UCSD-AML1 (cell line): ENCODE measurements at regions not wholly inside any gene's neighbourhood (a gene's known extent, or its start where the extent isn't known, plus 50 kb on each side); places are given as distances from the start of the nearest gene placed in this dataset.
"Not testable (repeated sequence)": the region's sequence is repeated elsewhere in the genome, so short reads cannot be mapped to it uniquely, and the experiment has no call there.

Experiments
- DNase-seq: peaks from one replicate; lab custom pipeline; 2025; ENCODE audit not compliant: unreplicated experiment; lab: John Stamatoyannopoulos, UW

GRCh38 chr6:56904068-56904467 lies 50.8 kb upstream of the BEND6 start:
- no peak for DNase-seq

GRCh38 chr6:56902641-56903464 lies 52.1 kb upstream of the BEND6 start:
- no peak for DNase-seq

DNA sequence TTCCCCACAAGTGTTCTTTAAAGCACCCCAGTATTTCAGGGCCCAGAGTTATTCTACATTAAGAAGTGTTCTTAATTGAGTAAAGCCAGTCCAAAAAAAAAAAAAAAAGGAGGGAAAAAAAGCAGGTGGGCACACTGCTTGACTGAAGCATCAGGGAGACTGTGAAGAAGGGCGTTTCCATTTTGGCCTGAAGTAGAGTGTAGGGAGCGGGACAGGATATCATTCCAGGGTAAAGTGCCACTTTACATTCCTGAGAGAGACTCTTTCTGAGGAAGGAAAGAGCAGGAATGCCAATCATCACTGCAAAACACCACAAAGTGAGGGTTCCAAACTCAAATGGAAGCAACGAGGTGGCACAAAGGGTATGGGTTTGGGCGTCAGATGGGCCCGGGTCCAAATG lies 54.1 kb upstream of the BEND6 start:
- DNase-seq = no peak

DNA sequence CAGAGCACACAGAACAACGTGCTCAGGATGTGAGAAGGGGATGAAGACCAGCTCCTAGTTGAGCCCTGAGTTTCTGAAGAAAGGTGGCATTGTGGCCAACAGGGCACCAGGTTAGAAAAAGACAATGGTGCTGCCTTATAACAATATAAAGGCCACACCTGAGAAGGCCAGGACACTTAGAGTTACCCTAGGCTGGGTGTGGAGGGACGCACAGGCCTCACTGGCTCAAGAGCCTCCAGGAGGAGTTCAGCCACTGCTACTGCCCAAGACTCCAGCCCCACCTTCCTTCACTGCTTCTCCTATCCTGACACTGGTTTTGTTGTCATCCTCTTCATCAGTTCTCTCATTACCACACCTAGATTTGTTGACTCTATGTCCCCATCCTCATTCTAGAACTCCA lies 55.2 kb upstream of the BEND6 start:
- DNase-seq = no peak

- DNase-seq = no peak
Measured at GRCh38 chr6:56899311-56899710, 55.6 kb upstream of the BEND6 start.

DNA sequence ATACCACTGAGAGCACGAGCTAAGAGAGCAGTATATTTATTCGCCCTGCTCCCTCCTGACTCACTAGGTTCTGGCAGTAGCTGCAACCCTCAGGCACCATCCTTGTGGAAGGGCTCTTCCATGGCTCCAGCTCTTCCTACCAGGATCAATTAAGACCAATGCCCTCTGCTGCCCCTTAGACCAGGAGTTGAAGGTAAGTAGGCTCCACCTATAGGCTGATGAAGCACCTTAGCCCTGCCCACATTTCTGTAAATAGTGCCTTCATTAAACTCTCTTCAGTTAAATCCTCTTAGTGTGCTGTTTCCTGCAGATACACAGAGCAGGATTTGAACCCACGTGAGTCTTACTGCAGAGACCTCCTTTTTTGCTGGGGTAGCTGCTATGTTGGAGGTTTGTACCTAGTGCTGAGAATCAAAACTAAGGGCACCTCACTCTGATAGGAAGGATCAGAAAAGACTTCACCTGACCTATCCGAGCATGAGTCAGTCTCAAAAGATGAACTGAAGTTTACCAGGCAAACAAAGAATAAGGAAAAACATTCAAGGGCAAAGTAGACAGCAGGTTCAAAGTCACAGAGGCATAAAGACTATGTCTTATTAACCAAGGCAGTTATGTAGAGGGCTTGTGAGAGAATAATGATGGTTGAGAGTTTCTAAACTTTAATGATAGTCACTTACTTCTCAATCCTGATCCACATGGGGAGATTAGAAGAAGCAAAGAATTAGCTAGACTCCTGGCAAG lies 56.9 kb upstream of the BEND6 start:
- no peak for DNase-seq

DNA sequence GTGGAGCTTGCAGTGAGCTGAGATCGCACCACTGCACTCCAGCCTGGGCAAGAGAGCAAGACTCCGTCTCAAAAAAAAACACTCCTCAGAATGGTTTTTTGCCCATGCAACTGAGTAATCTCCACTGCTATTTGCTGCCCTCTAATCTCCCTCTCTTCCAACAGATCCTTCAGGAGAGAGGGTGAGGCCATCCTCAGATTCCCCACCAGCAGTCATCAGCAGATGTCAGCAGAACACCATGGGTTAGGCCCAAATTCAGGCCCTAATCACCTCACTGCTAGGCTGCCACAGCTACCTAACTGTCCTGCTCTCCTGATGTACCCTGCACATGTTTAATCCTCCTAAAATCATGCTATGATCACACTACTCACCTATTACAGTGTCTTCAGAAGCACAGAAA lies 63.2 kb upstream of the BEND6 start:
- no peak for DNase-seq

DNA sequence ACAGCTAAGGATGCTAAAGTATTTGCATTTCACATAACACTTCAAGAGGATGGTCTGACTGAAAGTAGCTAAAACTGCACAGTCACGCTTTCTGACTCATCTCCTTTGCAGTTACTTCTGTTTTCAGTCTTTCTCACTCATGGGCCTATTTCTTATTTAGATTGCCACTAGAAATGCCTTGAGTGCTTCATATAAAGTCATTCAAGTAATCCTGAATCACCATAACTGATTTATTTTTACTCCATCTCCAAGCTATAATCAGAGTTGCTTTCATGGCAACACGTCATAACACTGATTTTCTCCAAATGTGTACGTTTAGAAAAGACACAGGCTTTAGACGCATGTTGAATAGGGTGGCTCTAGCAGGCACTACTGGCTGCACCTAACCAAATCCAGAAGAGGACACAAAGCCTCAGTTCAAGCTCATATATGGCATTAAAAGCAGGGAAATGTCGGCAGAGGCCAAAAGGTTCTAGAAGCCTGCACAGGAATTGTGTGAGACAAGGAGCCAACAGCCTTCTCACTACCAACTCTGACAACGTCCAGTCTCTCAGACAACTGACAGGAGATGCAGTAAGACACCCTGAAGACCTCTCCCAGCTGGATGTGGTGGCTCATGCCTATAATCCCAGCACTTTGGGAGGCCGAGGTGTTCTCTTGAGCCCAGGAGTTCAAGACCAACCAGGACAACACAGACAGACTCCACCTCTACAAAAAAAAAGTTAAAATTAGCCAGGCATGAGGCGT lies 64.1 kb upstream of the BEND6 start:
- DNase-seq = no peak

DNA sequence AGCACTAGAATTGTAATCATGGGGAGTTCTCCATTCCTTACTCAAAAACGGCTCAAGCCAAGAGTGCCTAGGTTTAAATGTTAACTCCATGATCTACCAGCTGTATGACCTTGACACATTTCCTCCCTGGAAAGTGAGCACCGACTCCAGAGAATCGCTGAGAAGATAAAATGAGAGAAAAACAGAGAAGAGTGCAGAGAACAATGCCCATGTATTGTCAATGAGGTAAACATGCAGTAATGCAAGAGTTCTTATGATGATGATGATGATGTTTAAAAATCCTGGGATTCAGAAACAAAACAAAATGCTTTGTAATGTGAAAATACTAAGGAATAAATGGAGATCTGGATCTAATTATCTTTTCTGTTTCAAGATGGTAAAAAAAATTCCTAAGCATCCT lies 64.8 kb upstream of the BEND6 start:
- no peak for DNase-seq

GRCh38 chr6:56889492-56889891 lies 65.4 kb upstream of the BEND6 start:
- no peak for DNase-seq

GRCh38 chr6:56888687-56889086 lies 66.2 kb upstream of the BEND6 start:
- DNase-seq = no peak

DNA sequence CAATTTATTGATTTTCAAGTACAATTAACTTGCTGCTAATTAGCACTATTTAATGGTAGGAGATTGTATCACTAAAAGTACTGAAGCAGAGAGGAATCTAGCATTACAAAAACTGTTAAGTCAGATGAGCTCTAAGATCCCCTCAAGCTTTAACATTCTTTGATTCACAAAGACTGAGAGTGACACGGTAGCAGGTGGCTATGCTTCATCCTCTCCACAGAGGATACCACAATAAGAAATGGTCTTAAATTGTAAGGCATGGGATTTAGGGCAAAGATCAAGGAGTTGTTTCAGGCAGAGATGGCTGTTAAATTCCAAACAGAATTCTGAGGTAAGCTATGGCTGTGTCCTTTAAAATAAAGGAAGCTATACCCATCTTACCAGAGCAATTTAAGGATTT lies 67.8 kb upstream of the BEND6 start:
- no peak for DNase-seq

- DNase-seq = no peak
Measured at GRCh38 chr6:56877922-56878321, 77.0 kb upstream of the BEND6 start.

- DNase-seq = no peak
Measured at GRCh38 chr6:56875961-56876360, 78.9 kb upstream of the BEND6 start.

DNA sequence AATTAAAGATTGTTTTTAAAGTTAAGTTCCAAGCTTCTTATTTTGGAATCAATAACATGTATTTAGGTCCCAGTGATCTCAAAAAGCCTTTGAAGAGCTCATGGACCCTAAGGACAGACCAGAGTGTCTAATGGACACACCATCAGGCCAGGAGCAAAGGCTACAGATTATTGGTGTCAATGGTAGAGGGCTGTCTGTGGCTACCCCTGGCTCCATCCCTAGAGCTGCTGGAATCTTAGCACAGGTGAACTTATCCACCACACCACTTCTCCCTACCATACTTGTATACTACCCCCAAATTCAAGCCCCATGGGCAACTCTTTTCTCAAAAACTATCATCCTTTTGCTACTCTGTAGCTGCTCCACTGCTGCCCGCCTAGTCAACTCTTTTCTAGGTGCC lies 79.4 kb upstream of the BEND6 start:
- DNase-seq = no peak

DNA sequence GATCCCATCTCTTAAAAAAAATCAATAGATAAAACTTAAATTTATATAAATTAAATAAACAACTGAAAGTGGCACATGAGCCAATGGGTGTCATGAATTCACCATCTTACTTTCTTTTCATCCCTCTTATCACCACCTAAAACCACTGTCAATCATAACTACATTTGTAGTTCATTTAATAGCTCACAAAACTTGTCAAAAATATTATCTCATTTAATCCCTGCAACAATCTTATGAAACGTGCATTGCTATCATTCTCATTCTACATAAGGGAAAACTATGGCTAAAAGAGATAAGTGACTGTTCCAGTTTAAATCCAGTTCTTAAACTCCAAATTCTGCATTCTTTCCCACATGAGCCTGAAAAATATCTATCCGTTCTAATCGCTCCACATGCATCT lies 80.6 kb upstream of the BEND6 start:
- no peak for DNase-seq

DNA sequence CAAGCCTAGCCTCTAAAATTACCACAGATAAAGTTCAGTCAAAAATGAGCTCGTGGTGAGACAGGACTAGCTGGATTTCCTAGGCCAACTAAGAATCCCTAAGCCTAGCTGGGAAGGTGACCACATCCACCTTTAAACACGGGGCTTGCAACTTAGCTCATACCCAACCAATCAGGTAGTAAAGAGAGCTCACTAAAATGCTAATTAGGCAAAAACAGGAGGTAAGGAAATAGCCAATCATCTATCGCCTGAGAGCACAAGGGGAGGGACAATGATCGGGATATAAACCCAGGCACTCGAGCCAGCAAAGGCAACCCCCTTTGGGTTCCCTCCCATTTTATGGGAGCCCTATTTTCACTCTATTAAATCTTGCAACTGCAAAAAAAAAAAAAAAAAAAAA lies 84.9 kb upstream of the BEND6 start:
- DNase-seq = not testable (repeated sequence)

DNA sequence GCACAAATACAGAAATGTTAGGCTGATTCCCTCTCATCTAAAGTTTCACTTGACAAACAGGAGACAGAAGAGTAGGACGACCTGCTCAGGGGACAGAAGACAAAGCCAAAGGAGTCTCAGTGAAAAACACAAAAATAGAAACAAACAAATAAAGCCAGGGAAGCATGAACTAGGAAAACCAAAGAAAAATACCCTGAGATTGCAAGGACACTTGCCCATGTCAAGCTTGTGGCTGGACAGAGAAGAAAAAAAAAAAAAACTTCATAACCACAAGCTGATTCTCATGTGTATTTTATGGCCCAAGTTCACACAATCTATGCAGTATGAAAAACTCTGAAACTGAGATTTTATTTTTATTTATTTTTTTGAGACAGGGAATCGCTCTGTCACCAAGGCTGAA lies 85.6 kb upstream of the BEND6 start:
- no peak for DNase-seq

GRCh38 chr6:56868687-56869086 lies 86.2 kb upstream of the BEND6 start:
- no peak for DNase-seq

DNA sequence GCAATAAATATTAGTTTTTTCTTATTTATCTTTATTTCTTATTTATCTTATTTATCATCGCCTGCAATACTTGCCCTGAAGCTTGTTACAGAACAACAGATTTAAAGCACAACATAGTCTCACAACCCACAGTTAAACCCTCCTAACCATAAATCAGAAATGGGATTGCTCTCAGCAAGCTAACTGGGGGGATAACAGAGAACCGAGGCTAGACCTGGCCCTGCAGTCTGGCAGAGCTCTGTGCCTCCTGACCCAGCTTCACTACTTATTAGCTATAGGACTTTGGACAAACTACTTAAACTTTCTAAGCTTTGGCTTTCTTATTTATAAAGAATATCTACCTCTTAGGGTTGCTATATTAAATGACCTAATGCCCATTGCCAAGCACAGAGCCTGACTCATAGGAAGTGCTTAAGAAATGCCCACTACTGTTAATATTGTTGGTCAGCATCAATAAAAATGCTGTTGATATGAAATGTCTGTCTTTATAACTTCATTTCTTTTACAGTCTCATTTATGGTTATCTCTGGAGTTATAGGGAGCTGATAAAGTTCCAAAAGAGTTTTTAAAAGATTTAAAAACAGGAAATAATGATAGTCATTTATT lies 87.9 kb upstream of the BEND6 start:
- DNase-seq = no peak

DNA sequence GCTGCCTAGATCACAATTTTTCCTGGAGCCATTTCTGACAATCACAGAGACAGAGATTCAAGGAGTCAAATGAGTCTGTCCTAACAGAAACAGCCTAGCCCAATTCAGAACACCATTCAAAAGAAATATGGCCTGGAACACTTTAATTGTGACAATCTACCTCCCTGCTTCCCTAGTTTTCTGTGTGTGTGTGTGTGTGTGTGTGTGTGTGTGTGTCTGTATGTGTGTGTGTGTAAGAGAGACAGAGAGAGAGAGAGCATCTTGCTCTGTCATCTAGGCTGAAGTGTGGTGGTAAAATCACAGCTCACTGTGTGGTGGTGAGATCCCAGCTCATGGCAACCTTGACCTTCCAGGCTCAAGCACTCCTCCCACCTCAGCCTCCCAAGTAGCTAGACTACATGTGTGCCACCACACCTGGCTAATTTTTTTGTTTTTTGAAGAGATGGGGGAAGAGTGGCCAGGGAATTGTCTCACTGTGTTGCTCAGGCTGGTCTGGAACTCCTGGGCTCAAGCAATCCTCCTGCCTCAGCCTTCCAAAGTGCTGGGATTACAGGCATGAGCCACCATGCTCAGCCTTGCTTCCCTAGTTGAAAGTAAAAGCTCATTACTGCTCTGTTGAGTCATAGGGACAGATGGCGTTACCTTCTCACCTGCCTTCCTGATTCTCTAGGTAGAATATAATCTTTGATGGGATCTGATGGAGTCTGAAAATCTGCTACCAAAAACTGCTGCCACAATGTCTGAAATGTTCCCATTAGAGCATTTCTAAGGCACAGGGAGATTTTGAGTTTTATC lies 89.6 kb upstream of the BEND6 start:
- no peak for DNase-seq
